H1 (cell line): ENCODE measurements at regions not wholly inside any gene's neighbourhood (a gene's known extent, or its start where the extent isn't known, plus 50 kb on each side); places are given as distances from the start of the nearest gene placed in this dataset.
A peak's percentile ranks its signal among the peaks of the same experiment; 100 is the strongest.

ENCODE experiments used
- BACH1 ChIP-seq: IDR thresholded peaks from 2 replicates; pipeline ENCODE4 v1.6.1; 2012; ENCODE audit warnings: low read length, improper control_type of control experiment
- BRCA1 ChIP-seq: IDR thresholded peaks from 2 replicates; pipeline ENCODE4 v1.6.1; 2012; ENCODE audit warnings: low read depth, low read length, improper control_type of control experiment
- CEBPB ChIP-seq: IDR thresholded peaks from 2 replicates; pipeline ENCODE4 v1.6.1; 2012; ENCODE audit warnings: low read depth, low read length
- GABPA ChIP-seq: IDR thresholded peaks from 2 replicates; pipeline ENCODE4 v1.6.1; 2011; ENCODE audit warnings: mild to moderate bottlenecking, low read length, moderate library complexity, borderline replicate concordance; ENCODE audit not compliant: insufficient read depth
- HDAC6 ChIP-seq: IDR thresholded peaks from one replicate; pipeline ENCODE4 v1.7.1; 2012; ENCODE audit warnings: low read depth, mild to moderate bottlenecking, inconsistent platforms, low read length, moderate library complexity
- JUN ChIP-seq: IDR thresholded peaks from 2 replicates; pipeline ENCODE4 v1.6.1; 2011; ENCODE audit warnings: low read depth, mild to moderate bottlenecking, improper control_type of control experiment, low read length
- MAFK ChIP-seq: IDR thresholded peaks from 2 replicates; pipeline ENCODE4 v1.6.1; 2012; ENCODE audit warnings: low read depth, mild to moderate bottlenecking, improper control_type of control experiment, low read length
- POLR2A ChIP-seq, 2 experiments: IDR thresholded peaks; 1 replicate in 1 of 2; 2 replicates in 1 of 2; pipeline ENCODE4 v1.6.1; 2011; ENCODE audit warnings: low read depth in 2 of 2, low read length in 2 of 2, mild to moderate bottlenecking in 2 of 2; ENCODE audit errors: control extremely low read depth in 1 of 2
- POLR2AphosphoS5 ChIP-seq: IDR thresholded peaks from 2 replicates; pipeline ENCODE4 v1.6.1; 2011; ENCODE audit warnings: low read depth, low read length
- POU5F1 ChIP-seq: IDR thresholded peaks from 2 replicates; pipeline ENCODE4 v1.6.1; 2011; ENCODE audit warnings: low read depth, mild to moderate bottlenecking, low read length, moderate library complexity
- RNF2 ChIP-seq: fragments of 200-900, 300-1000 bp; sonication (generic); IDR thresholded peaks from 2 replicates; pipeline ENCODE4 v1.7.1; 2016; ENCODE audit warnings: borderline replicate concordance, low read depth, mild to moderate bottlenecking, antibody characterized with exemption, low read length; ENCODE audit not compliant: poor library complexity, severe bottlenecking; ENCODE audit errors: missing control alignments
- SIN3A ChIP-seq, 2 experiments: IDR thresholded peaks in 1 of 2; conservative IDR thresholded peaks in 1 of 2; 2 replicates each; pipeline ENCODE4 v1.6.1; 2011 to 2012; ENCODE audit warnings: low read length in 2 of 2, improper control_type of control experiment in 1 of 2, low read depth in 1 of 2, mild to moderate bottlenecking in 1 of 2
- SIRT6 ChIP-seq: IDR thresholded peaks from one replicate; pipeline ENCODE4 v1.7.1; 2012; ENCODE audit warnings: low read length, inconsistent platforms
- SIX5 ChIP-seq: IDR thresholded peaks from 2 replicates; pipeline ENCODE4 v1.6.1; 2011; ENCODE audit warnings: mild to moderate bottlenecking, low read depth, low read length
- SP1 ChIP-seq: IDR thresholded peaks from 2 replicates; pipeline ENCODE4 v1.6.1; 2011; ENCODE audit warnings: low read depth, low read length
- SRF ChIP-seq: IDR thresholded peaks from 2 replicates; pipeline ENCODE4 v1.6.1; 2011; ENCODE audit warnings: mild to moderate bottlenecking, low read depth, low read length, moderate library complexity
- TAF1 ChIP-seq: IDR thresholded peaks from 2 replicates; pipeline ENCODE4 v1.6.1; 2011; ENCODE audit warnings: mild to moderate bottlenecking, low read depth, low read length
- TCF12 ChIP-seq: IDR thresholded peaks from 2 replicates; pipeline ENCODE4 v1.6.1; 2011; ENCODE audit warnings: low read depth, mild to moderate bottlenecking, low read length
- TEAD4 ChIP-seq: IDR thresholded peaks from 2 replicates; pipeline ENCODE4 v1.6.1; 2012; ENCODE audit warnings: low read depth, low read length, inconsistent platforms, mixed read lengths
- ZNF274 ChIP-seq: IDR thresholded peaks from 2 replicates; pipeline ENCODE4 v1.7.0; 2012; ENCODE audit warnings: low read length, borderline replicate concordance; ENCODE audit errors: extremely low read depth
- TF ChIP-seq, protein P1 (sequence below), 3 experiments: IDR thresholded peaks; 1 replicate in 2 of 3; 2 replicates in 1 of 3; pipeline versions ENCODE4 v1.5.1 to v1.6.1; 2011; ENCODE audit warnings: low read length in 3 of 3, mild to moderate bottlenecking in 3 of 3, inconsistent platforms in 2 of 3, low read depth in 1 of 3, moderate library complexity in 1 of 3; ENCODE audit not compliant: insufficient read depth in 1 of 3; ENCODE audit errors: control extremely low read depth in 1 of 3
- TF ChIP-seq, protein P2 (sequence below): IDR thresholded peaks from 2 replicates; pipeline ENCODE4 v1.6.1; 2011; ENCODE audit warnings: low read depth, mild to moderate bottlenecking, low read length; ENCODE audit not compliant: insufficient read depth
- TF ChIP-seq, protein P3 (sequence below): IDR thresholded peaks from 2 replicates; pipeline ENCODE4 v1.6.1; 2012; ENCODE audit warnings: low read length, inconsistent platforms

DNA sequence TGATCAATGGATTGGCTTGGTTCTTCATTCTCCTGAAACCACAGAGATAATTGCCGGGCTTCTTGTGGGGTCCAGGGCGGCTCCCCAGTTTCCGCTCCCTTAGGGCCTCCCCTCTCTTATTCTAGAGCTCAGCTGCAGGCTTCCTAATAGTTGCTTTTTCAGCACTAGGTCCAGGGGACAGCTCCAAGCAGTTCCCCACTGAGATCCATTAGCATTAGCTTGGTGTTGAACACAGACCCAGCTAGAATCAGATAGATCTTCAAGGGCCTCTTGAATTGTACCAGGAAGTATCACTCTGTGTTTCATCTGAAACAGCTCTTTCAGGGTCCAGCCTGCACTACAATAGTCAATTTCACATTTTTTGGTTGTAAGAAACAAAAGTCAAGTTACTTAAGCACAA, 238.7 kb downstream of the SEC23IP start (continued):
- TF ChIP-seq RNF2: no peak
- TF ChIP-seq, protein P1, sequence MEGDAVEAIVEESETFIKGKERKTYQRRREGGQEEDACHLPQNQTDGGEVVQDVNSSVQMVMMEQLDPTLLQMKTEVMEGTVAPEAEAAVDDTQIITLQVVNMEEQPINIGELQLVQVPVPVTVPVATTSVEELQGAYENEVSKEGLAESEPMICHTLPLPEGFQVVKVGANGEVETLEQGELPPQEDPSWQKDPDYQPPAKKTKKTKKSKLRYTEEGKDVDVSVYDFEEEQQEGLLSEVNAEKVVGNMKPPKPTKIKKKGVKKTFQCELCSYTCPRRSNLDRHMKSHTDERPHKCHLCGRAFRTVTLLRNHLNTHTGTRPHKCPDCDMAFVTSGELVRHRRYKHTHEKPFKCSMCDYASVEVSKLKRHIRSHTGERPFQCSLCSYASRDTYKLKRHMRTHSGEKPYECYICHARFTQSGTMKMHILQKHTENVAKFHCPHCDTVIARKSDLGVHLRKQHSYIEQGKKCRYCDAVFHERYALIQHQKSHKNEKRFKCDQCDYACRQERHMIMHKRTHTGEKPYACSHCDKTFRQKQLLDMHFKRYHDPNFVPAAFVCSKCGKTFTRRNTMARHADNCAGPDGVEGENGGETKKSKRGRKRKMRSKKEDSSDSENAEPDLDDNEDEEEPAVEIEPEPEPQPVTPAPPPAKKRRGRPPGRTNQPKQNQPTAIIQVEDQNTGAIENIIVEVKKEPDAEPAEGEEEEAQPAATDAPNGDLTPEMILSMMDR (IDR thresholded peaks at IDR 0.05; ENCODE audit: control extremely low read depth in 1 of 3, insufficient read depth in 1 of 3, low read depth in 1 of 3, low read length in 3 of 3): no peak
- no peak for TF ChIP-seq POU5F1
- TF ChIP-seq CEBPB: no peak
- TF ChIP-seq TCF12: no peak
- TF ChIP-seq, protein P2, sequence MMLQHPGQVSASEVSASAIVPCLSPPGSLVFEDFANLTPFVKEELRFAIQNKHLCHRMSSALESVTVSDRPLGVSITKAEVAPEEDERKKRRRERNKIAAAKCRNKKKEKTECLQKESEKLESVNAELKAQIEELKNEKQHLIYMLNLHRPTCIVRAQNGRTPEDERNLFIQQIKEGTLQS: no peak
- TF ChIP-seq BACH1: no peak
- no peak for TF ChIP-seq POLR2A (IDR thresholded peaks at IDR 0.05; ENCODE audit: control extremely low read depth in 1 of 2, low read depth in 2 of 2, low read length in 2 of 2)
- no peak for TF ChIP-seq TEAD4
- no peak for TF ChIP-seq SIRT6
- TF ChIP-seq BRCA1: no peak
- no peak for TF ChIP-seq JUN
- no peak for TF ChIP-seq ZNF274
- TF ChIP-seq TAF1: no peak
- no peak for TF ChIP-seq MAFK
- TF ChIP-seq, protein P3, sequence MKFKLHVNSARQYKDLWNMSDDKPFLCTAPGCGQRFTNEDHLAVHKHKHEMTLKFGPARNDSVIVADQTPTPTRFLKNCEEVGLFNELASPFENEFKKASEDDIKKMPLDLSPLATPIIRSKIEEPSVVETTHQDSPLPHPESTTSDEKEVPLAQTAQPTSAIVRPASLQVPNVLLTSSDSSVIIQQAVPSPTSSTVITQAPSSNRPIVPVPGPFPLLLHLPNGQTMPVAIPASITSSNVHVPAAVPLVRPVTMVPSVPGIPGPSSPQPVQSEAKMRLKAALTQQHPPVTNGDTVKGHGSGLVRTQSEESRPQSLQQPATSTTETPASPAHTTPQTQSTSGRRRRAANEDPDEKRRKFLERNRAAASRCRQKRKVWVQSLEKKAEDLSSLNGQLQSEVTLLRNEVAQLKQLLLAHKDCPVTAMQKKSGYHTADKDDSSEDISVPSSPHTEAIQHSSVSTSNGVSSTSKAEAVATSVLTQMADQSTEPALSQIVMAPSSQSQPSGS: no peak
- TF ChIP-seq SIN3A (conservative IDR thresholded peaks at IDR 0.05 in 1 of 2, IDR thresholded peaks at IDR 0.05 in 1 of 2; ENCODE audit: low read depth in 1 of 2, low read length in 2 of 2): peak in 1 of 2 experiments; percentile 89; a peak in 2 of 4 replicates
- TF ChIP-seq SIX5: no peak
- TF ChIP-seq SP1: peak; percentile 33; the same call in 1 of the 2 replicates
- TF ChIP-seq HDAC6: no peak
- TF ChIP-seq SRF: no peak
- no peak for TF ChIP-seq GABPA
- TF ChIP-seq POLR2AphosphoS5: no peak
